ENCODE measurements at regions not wholly inside any gene's neighbourhood (a gene's known extent, or its start where the extent isn't known, plus 50 kb on each side); places are given as distances from the start of the nearest gene placed in this dataset.
A peak's percentile ranks its signal among the peaks of the same experiment; 100 is the strongest.

DNA sequence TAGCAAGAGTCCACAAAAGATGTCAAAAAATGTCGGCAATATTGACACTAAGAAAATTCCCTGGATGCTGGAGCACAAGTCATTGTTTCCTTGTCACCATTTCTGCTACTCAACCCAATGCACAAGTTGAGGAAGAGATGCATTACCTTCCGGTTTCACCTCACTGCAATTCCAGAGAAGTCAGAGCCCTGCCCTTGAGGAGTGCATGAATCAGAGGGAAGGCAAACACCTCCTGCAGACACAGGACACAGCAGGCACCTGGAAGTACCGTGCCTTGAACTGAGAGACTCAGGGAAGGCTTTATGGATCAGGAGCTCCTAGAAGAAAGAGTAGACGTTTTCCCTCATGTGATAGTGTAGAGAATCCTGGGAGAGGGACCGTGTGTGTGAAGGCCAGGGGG, 62.7 kb upstream of the ARL4C start:
- H2AFZ ChIP-seq (ENCODE audit: low read length): no peak overlapping the region
- H3K4me3 ChIP-seq (replicated peaks in 1 of 4; ENCODE audit: control extremely low read depth in 1 of 4, insufficient read depth in 1 of 4, low read depth in 3 of 4, low read length in 4 of 4): no peak overlapping the region
- H4K20me1 ChIP-seq (ENCODE audit: control insufficient read depth, extremely low read depth, insufficient read depth, low read length): no peaks in the 10 kb centered on the region
- no peak overlapping the region for H3K4me2 ChIP-seq (ENCODE audit: extremely low read depth, insufficient read depth, low read length)
- no peak for TF ChIP-seq EZH2 (IDR thresholded peaks at IDR 0.05; ENCODE audit: low read length, missing control alignments)
- TF ChIP-seq, protein P1, sequence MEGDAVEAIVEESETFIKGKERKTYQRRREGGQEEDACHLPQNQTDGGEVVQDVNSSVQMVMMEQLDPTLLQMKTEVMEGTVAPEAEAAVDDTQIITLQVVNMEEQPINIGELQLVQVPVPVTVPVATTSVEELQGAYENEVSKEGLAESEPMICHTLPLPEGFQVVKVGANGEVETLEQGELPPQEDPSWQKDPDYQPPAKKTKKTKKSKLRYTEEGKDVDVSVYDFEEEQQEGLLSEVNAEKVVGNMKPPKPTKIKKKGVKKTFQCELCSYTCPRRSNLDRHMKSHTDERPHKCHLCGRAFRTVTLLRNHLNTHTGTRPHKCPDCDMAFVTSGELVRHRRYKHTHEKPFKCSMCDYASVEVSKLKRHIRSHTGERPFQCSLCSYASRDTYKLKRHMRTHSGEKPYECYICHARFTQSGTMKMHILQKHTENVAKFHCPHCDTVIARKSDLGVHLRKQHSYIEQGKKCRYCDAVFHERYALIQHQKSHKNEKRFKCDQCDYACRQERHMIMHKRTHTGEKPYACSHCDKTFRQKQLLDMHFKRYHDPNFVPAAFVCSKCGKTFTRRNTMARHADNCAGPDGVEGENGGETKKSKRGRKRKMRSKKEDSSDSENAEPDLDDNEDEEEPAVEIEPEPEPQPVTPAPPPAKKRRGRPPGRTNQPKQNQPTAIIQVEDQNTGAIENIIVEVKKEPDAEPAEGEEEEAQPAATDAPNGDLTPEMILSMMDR (conservative IDR thresholded peaks at IDR 0.05 in 1 of 2, IDR thresholded peaks at IDR 0.05 in 1 of 2; ENCODE audit: low read depth in 1 of 2, low read length in 2 of 2): no peak
- H3K4me1 ChIP-seq (ENCODE audit: control insufficient read depth, extremely low read depth, insufficient read depth, low read length): no peaks in the 10 kb centered on the region
- no peaks in the 10 kb centered on the region for H3K36me3 ChIP-seq (ENCODE audit: control insufficient read depth, insufficient read depth, low read length)
- no peaks in the 10 kb centered on the region for H3K9me3 ChIP-seq (ENCODE audit: control insufficient read depth, insufficient read depth, low read depth, low read length)
- H3K27ac ChIP-seq (ENCODE audit: insufficient read depth, low read length): no peak overlapping the region
- no peaks in the 10 kb centered on the region for H3K79me2 ChIP-seq (ENCODE audit: control insufficient read depth, insufficient read depth, low read length)
- no peak overlapping the region for H3K9ac ChIP-seq (ENCODE audit: insufficient read depth, low read length)
- no peaks in the 10 kb centered on the region for H3K27me3 ChIP-seq (ENCODE audit: control insufficient read depth, insufficient read depth, low read length)
- DNase-seq (ENCODE audit: low read depth in 2 of 2): no peak

DNA sequence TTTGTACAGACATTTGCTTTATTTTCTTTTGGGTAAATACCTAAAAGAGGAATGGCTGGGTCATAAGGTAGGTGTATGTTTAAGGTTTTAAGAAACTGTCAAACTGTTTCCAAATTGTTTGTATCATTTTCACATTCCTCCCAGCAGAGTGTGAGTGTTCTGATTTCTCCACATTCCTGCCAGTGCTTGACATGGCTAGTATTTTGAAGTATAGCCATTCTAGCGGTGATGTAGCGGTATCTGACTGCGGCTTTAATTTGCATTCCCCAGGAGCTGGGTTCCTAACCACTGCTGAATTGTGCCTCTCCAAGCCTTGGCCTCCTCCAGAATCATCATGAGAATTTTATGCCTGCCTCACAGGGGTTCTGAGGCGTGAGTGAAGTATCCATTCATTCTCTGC, 61.8 kb upstream of the ARL4C start:
- H2AFZ ChIP-seq (ENCODE audit: low read length): no peak overlapping the region
- no peak overlapping the region for H3K4me3 ChIP-seq (replicated peaks in 1 of 4; ENCODE audit: control extremely low read depth in 1 of 4, insufficient read depth in 1 of 4, low read depth in 3 of 4, low read length in 4 of 4)
- H3K9ac ChIP-seq (ENCODE audit: insufficient read depth, low read length): no peak overlapping the region
- H3K4me2 ChIP-seq (ENCODE audit: extremely low read depth, insufficient read depth, low read length): no peak overlapping the region
- H3K4me1 ChIP-seq (ENCODE audit: control insufficient read depth, extremely low read depth, insufficient read depth, low read length): no peaks in the 10 kb centered on the region
- H3K36me3 ChIP-seq (ENCODE audit: control insufficient read depth, insufficient read depth, low read length): no peaks in the 10 kb centered on the region
- H3K9me3 ChIP-seq (ENCODE audit: control insufficient read depth, insufficient read depth, low read depth, low read length): no peaks in the 10 kb centered on the region
- H3K27ac ChIP-seq (ENCODE audit: insufficient read depth, low read length): no peak overlapping the region
- no peaks in the 10 kb centered on the region for H4K20me1 ChIP-seq (ENCODE audit: control insufficient read depth, extremely low read depth, insufficient read depth, low read length)
- peak in 1 of 2 donors; percentile 73 for DNase-seq (ENCODE audit: low read depth in 2 of 2)
- TF ChIP-seq, protein P1 (conservative IDR thresholded peaks at IDR 0.05 in 1 of 2, IDR thresholded peaks at IDR 0.05 in 1 of 2; ENCODE audit: low read depth in 1 of 2, low read length in 2 of 2): peak in 1 of 2 donors; percentile 13
- no peak for TF ChIP-seq EZH2 (IDR thresholded peaks at IDR 0.05; ENCODE audit: low read length, missing control alignments)
- no peaks in the 10 kb centered on the region for H3K79me2 ChIP-seq (ENCODE audit: control insufficient read depth, insufficient read depth, low read length)
- H3K27me3 ChIP-seq (ENCODE audit: control insufficient read depth, insufficient read depth, low read length): no peaks in the 10 kb centered on the region

DNA sequence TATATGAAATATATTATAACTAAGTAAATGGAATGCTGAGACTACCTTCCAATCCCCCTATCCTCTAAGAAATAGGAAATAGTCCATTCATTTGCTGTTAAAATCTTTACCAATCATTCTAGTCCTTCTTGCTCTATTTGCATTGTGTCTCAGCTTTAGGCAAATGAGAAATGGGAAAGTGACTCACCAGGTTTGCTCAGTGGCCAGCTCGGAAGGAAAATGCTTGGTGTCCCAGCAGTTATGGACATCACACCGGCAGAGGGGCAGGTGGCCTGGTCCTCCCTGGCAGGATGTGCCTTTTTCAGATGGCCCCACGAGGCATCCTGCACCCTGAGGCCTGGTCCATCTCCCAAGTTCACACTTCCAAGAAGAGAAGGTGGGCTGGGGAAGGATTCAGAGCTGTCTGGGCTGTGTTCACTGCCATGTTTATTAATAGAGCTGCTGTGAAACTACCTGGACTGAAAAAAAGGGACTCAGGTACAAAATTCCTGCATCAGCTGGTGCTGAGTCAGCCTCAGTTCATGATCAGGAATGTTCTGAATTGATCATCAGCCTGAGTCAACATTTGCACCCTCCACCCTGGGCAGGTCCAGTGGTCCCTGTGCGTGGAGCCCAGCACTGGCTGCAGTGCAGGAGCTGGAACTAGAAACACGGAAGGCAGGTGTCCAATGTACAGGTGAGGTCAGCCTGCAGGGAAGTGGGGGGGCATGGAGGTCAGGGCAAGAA, 60.1 kb upstream of the ARL4C start:
- no peak overlapping the region for H3K4me2 ChIP-seq (ENCODE audit: extremely low read depth, insufficient read depth, low read length)
- no peaks in the 10 kb centered on the region for H3K79me2 ChIP-seq (ENCODE audit: control insufficient read depth, insufficient read depth, low read length)
- H3K27me3 ChIP-seq (ENCODE audit: control insufficient read depth, insufficient read depth, low read length): no peaks in the 10 kb centered on the region
- no peaks in the 10 kb centered on the region for H3K9me3 ChIP-seq (ENCODE audit: control insufficient read depth, insufficient read depth, low read depth, low read length)
- TF ChIP-seq, protein P1 (conservative IDR thresholded peaks at IDR 0.05 in 1 of 2, IDR thresholded peaks at IDR 0.05 in 1 of 2; ENCODE audit: low read depth in 1 of 2, low read length in 2 of 2): no peak
- no peak for TF ChIP-seq EZH2 (IDR thresholded peaks at IDR 0.05; ENCODE audit: low read length, missing control alignments)
- no peak overlapping the region for H3K9ac ChIP-seq (ENCODE audit: insufficient read depth, low read length)
- H3K27ac ChIP-seq (ENCODE audit: insufficient read depth, low read length): no peak overlapping the region
- no peak overlapping the region for H2AFZ ChIP-seq (ENCODE audit: low read length)
- no peaks in the 10 kb centered on the region for H4K20me1 ChIP-seq (ENCODE audit: control insufficient read depth, extremely low read depth, insufficient read depth, low read length)
- no peaks in the 10 kb centered on the region for H3K4me1 ChIP-seq (ENCODE audit: control insufficient read depth, extremely low read depth, insufficient read depth, low read length)
- no peaks in the 10 kb centered on the region for H3K36me3 ChIP-seq (ENCODE audit: control insufficient read depth, insufficient read depth, low read length)
- H3K4me3 ChIP-seq (replicated peaks in 1 of 4; ENCODE audit: control extremely low read depth in 1 of 4, insufficient read depth in 1 of 4, low read depth in 3 of 4, low read length in 4 of 4): no peak overlapping the region
- peak in 1 of 2 donors; percentile 74 for DNase-seq (ENCODE audit: low read depth in 2 of 2)
